ENCODE measurements at regions not wholly inside any gene's neighbourhood (a gene's known extent, or its start where the extent isn't known, plus 50 kb on each side); places are given as distances from the start of the nearest gene placed in this dataset.
"Not testable (repeated sequence)": the region's sequence is repeated elsewhere in the genome, so short reads cannot be mapped to it uniquely, and the experiment has no call there.

GRCh38 chr10:33478089-33478674, 143.7 kb upstream of the NRP1 start:
- Histone ChIP-seq H3K9me3 (no peaks in the 10 kb centered on the region), H3K27ac (no peak overlapping the region), H3K4me1 (no peaks in the 10 kb centered on the region), H3K4me3 (no peak overlapping the region), H3K36me3 (no peaks in the 10 kb centered on the region), H3K27me3 (no peaks in the 10 kb centered on the region)
- TF ChIP-seq POLR2A (IDR thresholded peaks at IDR 0.05) (no peak), POLR2AphosphoS5 (IDR thresholded peaks at IDR 0.05) (no peak), EP300 (IDR thresholded peaks at IDR 0.05) (no peak)
- TF ChIP-seq, protein P1, sequence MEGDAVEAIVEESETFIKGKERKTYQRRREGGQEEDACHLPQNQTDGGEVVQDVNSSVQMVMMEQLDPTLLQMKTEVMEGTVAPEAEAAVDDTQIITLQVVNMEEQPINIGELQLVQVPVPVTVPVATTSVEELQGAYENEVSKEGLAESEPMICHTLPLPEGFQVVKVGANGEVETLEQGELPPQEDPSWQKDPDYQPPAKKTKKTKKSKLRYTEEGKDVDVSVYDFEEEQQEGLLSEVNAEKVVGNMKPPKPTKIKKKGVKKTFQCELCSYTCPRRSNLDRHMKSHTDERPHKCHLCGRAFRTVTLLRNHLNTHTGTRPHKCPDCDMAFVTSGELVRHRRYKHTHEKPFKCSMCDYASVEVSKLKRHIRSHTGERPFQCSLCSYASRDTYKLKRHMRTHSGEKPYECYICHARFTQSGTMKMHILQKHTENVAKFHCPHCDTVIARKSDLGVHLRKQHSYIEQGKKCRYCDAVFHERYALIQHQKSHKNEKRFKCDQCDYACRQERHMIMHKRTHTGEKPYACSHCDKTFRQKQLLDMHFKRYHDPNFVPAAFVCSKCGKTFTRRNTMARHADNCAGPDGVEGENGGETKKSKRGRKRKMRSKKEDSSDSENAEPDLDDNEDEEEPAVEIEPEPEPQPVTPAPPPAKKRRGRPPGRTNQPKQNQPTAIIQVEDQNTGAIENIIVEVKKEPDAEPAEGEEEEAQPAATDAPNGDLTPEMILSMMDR (IDR thresholded peaks at IDR 0.05), result no peak
- no peak for DNase-seq
- intact Hi-C loops (cut with DNase I; ENCODE audit: low total_unique reads), result no loop called here
- 54 to 66% (median 56%) methylated on average over 5 of the region's 5 CpGs for whole genome bisulfite sequencing, 5 donors

GRCh38 chr10:33477291-33478088, 143.0 kb upstream of the NRP1 start:
- no peak for DNase-seq
- H3K9me3 ChIP-seq, result no peaks in the 10 kb centered on the region
- no peaks in the 10 kb centered on the region for H3K27me3 ChIP-seq
- TF ChIP-seq EP300 (IDR thresholded peaks at IDR 0.05), result no peak
- TF ChIP-seq POLR2A (IDR thresholded peaks at IDR 0.05), result no peak
- TF ChIP-seq, protein P1 (IDR thresholded peaks at IDR 0.05), result no peak
- TF ChIP-seq POLR2AphosphoS5 (IDR thresholded peaks at IDR 0.05), result no peak
- H3K36me3 ChIP-seq, result no peaks in the 10 kb centered on the region
- no peaks in the 10 kb centered on the region for H3K4me1 ChIP-seq
- H3K27ac ChIP-seq, result no peak overlapping the region
- 77 to 79% (median 79%) methylated on average over 7 of the region's 7 CpGs for WGBS, 5 donors
- intact Hi-C loops (cut with DNase I; ENCODE audit: low total_unique reads), result no loop called here
- H3K4me3 ChIP-seq, result no peak overlapping the region

- no peaks in the 10 kb centered on the region for H3K36me3 ChIP-seq
- DNase-seq, result no peak
- H3K4me3 ChIP-seq, result no peak overlapping the region
- H3K4me1 ChIP-seq, result no peaks in the 10 kb centered on the region
- H3K9me3 ChIP-seq, result no peaks in the 10 kb centered on the region
- H3K27ac ChIP-seq, result no peak overlapping the region
- no peak for TF ChIP-seq POLR2AphosphoS5 (IDR thresholded peaks at IDR 0.05)
- TF ChIP-seq EP300 (IDR thresholded peaks at IDR 0.05), result no peak
- TF ChIP-seq, protein P1 (IDR thresholded peaks at IDR 0.05), result no peak
- no peak for TF ChIP-seq POLR2A (IDR thresholded peaks at IDR 0.05)
- no peaks in the 10 kb centered on the region for H3K27me3 ChIP-seq
- whole genome bisulfite sequencing, 5 donors, result 89 to 94% (median 93%) methylated on average over 13 of the region's 13 CpGs
- intact Hi-C loops (cut with DNase I; ENCODE audit: low total_unique reads), result no loop called here
Measured at GRCh38 chr10:33476757-33477273, 142.3 kb upstream of the NRP1 start.

- no peak overlapping the region for H3K27ac ChIP-seq
- H3K4me1 ChIP-seq, result no peaks in the 10 kb centered on the region
- TF ChIP-seq EP300 (IDR thresholded peaks at IDR 0.05), result no peak
- TF ChIP-seq POLR2A (IDR thresholded peaks at IDR 0.05), result no peak
- TF ChIP-seq, protein P1 (IDR thresholded peaks at IDR 0.05), result no peak
- TF ChIP-seq POLR2AphosphoS5 (IDR thresholded peaks at IDR 0.05), result no peak
- H3K4me3 ChIP-seq, result no peak overlapping the region
- no peaks in the 10 kb centered on the region for H3K27me3 ChIP-seq
- WGBS, 5 donors, result 77 to 86% (median 81%) methylated on average over 3 of the region's 3 CpGs
- intact Hi-C loops (cut with DNase I; ENCODE audit: low total_unique reads), result no loop called here
- H3K36me3 ChIP-seq, result no peaks in the 10 kb centered on the region
- H3K9me3 ChIP-seq, result no peaks in the 10 kb centered on the region
- no peak for DNase-seq
Measured at GRCh38 chr10:33473688-33474087, 139.2 kb upstream of the NRP1 start.

GRCh38 chr10:33468006-33468405, 133.5 kb upstream of the NRP1 start:
- H3K36me3 ChIP-seq, result not testable (repeated sequence)
- WGBS, 5 donors, result 91 to 100% (median 94%) methylated on average over 2 to 26 of the region's 28 CpGs

More at GRCh38 chr10:33468006-33468405, 133.5 kb upstream of the NRP1 start:
- DNase-seq; H3K4me3 ChIP-seq; H3K4me1 ChIP-seq; intact Hi-C loops (cut with DNase I; ENCODE audit: low total_unique reads); H3K27ac ChIP-seq; H3K9me3 ChIP-seq; H3K27me3 ChIP-seq: not testable (repeated sequence)

All from stomach (tissue), 8 donors.